D721Med (cell line): ENCODE measurements at regions not wholly inside any gene's neighbourhood (a gene's known extent, or its start where the extent isn't known, plus 50 kb on each side); places are given as distances from the start of the nearest gene placed in this dataset.

Source experiments
- DNase-seq: peaks from one replicate; pipeline ENCODE4 v3.0.0; 2011; ENCODE audit warnings: low spot score; ENCODE audit not compliant: insufficient read length
- FAIRE-seq: peaks from 2 replicates; lab custom pipeline; 2011; peaks lifted over from hg19 to GRCh38; lab: Jason Lieb, UNC
- CTCF ChIP-seq: IDR thresholded peaks from 2 replicates; pipeline ENCODE4 v1.5.1; 2012; ENCODE audit warnings: mild to moderate bottlenecking, control low read depth; ENCODE audit not compliant: insufficient read depth; ENCODE audit errors: missing control alignments

GRCh38 chr4:123966990-123967769, 570.6 kb downstream of the SPRY1 start:
- no peak for FAIRE-seq
- no peak for TF ChIP-seq CTCF
- DNase-seq, result no peak

GRCh38 chr4:123972031-123972430, 575.4 kb downstream of the SPRY1 start:
- no peak for TF ChIP-seq CTCF
- FAIRE-seq, result no peak
- no peak for DNase-seq

- TF ChIP-seq CTCF, result no peak
- DNase-seq, result no peak
- no peak for FAIRE-seq
These were observed 578.0 kb downstream of the SPRY1 start for GRCh38 chr4:123974386-123975149.

GRCh38 chr4:123976285-123976684, 579.7 kb downstream of the SPRY1 start:
- FAIRE-seq (no peak), DNase-seq (no peak)
- TF ChIP-seq CTCF, result no peak

GRCh38 chr4:123976819-123977218, 580.2 kb downstream of the SPRY1 start:
- FAIRE-seq, result no peak
- no peak for TF ChIP-seq CTCF
- no peak for DNase-seq

- no peak for DNase-seq
- FAIRE-seq, result no peak
- no peak for TF ChIP-seq CTCF
These were observed 581.1 kb downstream of the SPRY1 start for GRCh38 chr4:123977641-123978081.

- DNase-seq, result no peak
- TF ChIP-seq CTCF, result no peak
- no peak for FAIRE-seq
These were observed 582.0 kb downstream of the SPRY1 start for GRCh38 chr4:123978637-123979036.
